Neural crest cell (in vitro differentiated cells): ENCODE measurements at regions not wholly inside any gene's neighbourhood (a gene's known extent, or its start where the extent isn't known, plus 50 kb on each side); places are given as distances from the start of the nearest gene placed in this dataset.

Experiments
- DNase-seq: peaks from one replicate; pipeline ENCODE4 v3.0.0; 2021; ENCODE audit warnings: low read depth, mixed read lengths, low spot score
- H3K27ac Mint-ChIP-seq: one replicate; pipeline ENCODE4 v1.8.0; 2021; ENCODE audit warnings: mild to moderate bottlenecking, mixed read lengths; ENCODE audit not compliant: unreplicated experiment
- H3K27me3 Mint-ChIP-seq: 2 replicates; pipeline ENCODE4 v1.8.0; 2021; ENCODE audit warnings: low read depth, mild to moderate bottlenecking, mixed read lengths
- H3K36me3 Mint-ChIP-seq: 2 replicates; pipeline ENCODE4 v1.8.0; 2021; ENCODE audit warnings: low read depth, mild to moderate bottlenecking, mixed read lengths
- H3K4me1 Mint-ChIP-seq: 2 replicates; pipeline ENCODE4 v1.8.0; 2021; ENCODE audit warnings: mixed read lengths
- H3K4me3 Mint-ChIP-seq: one replicate; pipeline ENCODE4 v1.8.0; 2021; ENCODE audit warnings: mild to moderate bottlenecking, mixed read lengths
- H3K9me3 Mint-ChIP-seq: 2 replicates; pipeline ENCODE4 v1.8.0; 2021; ENCODE audit warnings: mixed read lengths
- CTCF ChIP-seq: fragments of 200-600 bp; sonication (generic); conservative IDR thresholded peaks from 2 replicates; pipeline ENCODE4 v1.5.0; 2021; ENCODE audit warnings: antibody characterized with exemption, mild to moderate bottlenecking

GRCh38 chr7:19203686-19204085, 58.5 kb upstream of the FERD3L start:
- DNase-seq, result no peak
- Mint-ChIP-seq H3K27me3 (no peaks in the 10 kb centered on the region), H3K36me3 (no peaks in the 10 kb centered on the region), H3K9me3 (peaks cover 7% of the 10 kb centered on the region), H3K27ac (no peak overlapping the region), H3K4me3 (no peak overlapping the region), H3K4me1 (no peaks in the 10 kb centered on the region)
- no peak for TF ChIP-seq CTCF

GRCh38 chr7:19202599-19202998, 57.4 kb upstream of the FERD3L start:
- no peak for TF ChIP-seq CTCF
- no peaks in the 10 kb centered on the region for H3K4me1 Mint-ChIP-seq
- no peaks in the 10 kb centered on the region for H3K36me3 Mint-ChIP-seq
- no peak overlapping the region for H3K4me3 Mint-ChIP-seq
- peaks cover 7% of the 10 kb centered on the region for H3K9me3 Mint-ChIP-seq
- no peaks in the 10 kb centered on the region for H3K27me3 Mint-ChIP-seq
- no peak overlapping the region for H3K27ac Mint-ChIP-seq
- no peak for DNase-seq
